ENCODE measurements at regions not wholly inside any gene's neighbourhood (a gene's known extent, or its start where the extent isn't known, plus 50 kb on each side); places are given as distances from the start of the nearest gene placed in this dataset.

DNA sequence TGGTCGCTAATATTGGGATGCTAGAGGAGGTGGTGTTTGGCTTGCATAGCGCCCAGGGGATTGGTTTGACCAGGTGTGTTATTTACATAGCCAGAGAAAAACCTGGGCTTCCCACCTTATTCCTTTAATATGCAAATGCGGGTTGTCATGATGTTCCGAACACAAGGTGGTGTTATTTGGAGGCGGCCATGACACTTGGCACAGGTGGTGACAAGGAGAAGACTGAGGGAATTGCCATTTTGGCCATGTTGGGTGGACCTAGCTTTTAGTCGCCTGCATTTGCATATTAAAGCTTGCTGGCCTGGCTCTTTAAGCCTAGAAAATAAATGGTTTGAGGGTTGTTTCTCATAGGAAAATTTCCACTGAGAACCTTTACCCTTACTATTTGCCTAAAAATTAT, 490.5 kb downstream of the SIPA1L2 start:
- TF ChIP-seq CTCF (IDR thresholded peaks at IDR 0.05) = no peak
- no peak for TF ChIP-seq ZFX (IDR thresholded peaks at IDR 0.05; ENCODE audit: borderline replicate concordance)

Measured in 22Rv1 (cell line).